Panc1 (cell line): ENCODE measurements at regions not wholly inside any gene's neighbourhood (a gene's known extent, or its start where the extent isn't known, plus 50 kb on each side); places are given as distances from the start of the nearest gene placed in this dataset.

ENCODE experiments used
- ATAC-seq: fragments of 200-7000 bp; cut with Tn5 transposase; 2 replicates; pipeline ENCODE4 v1.9.1; 2020; ENCODE audit warnings: mild to moderate bottlenecking, moderate library complexity
- BruUV-seq: library from RNA; stranded (reverse); fragments of 400-500 nt; replicated peaks from 2 replicates; lab custom pipeline; 2021; lab: Mats Ljungman, UMichigan
- CTCF ChIA-PET: fragments of 300-600 bp; sonication (Branson Sonifier 250); formaldehyde crosslinking; loops from one replicate; lab custom pipeline; 2022; ENCODE audit warnings: antibody characterized with exemption; lab: Charles Lee
- POLR2A ChIA-PET: fragments of 300-600 bp; sonication (Branson Sonifier 250); formaldehyde crosslinking; loops from one replicate; lab custom pipeline; 2022; ENCODE audit warnings: antibody characterized with exemption; lab: Charles Lee
- DNase-seq: peaks from one replicate; pipeline ENCODE4 v3.0.0-alpha.2; 2010; ENCODE audit warnings: low read depth, low spot score
- H3K27ac ChIP-seq: 2 replicates; pipeline ENCODE4 v1.5.1; 2011; ENCODE audit warnings: mild to moderate bottlenecking, low read length, inconsistent platforms
- H3K27me3 ChIP-seq: fragments of 200-500 bp; sonication (Bioruptor generic); 2 replicates; pipeline ENCODE4 v1.6.0; 2014; ENCODE audit warnings: low read length, inconsistent platforms; ENCODE audit not compliant: control insufficient read depth, insufficient read depth
- H3K36me3 ChIP-seq: fragments of 200-500 bp; sonication (Bioruptor generic); 2 replicates; pipeline ENCODE4 v1.5.1; 2014; ENCODE audit warnings: inconsistent platforms, mild to moderate bottlenecking, low read length, moderate library complexity; ENCODE audit not compliant: control insufficient read depth, insufficient read depth
- H3K4me1 ChIP-seq: 2 replicates; pipeline ENCODE4 v1.5.1; 2011; ENCODE audit warnings: inconsistent platforms, mild to moderate bottlenecking, low read length, moderate library complexity; ENCODE audit not compliant: control insufficient read depth, insufficient read depth
- H3K4me3 ChIP-seq, 2 experiments: 2 replicates each; pipeline ENCODE4 v1.5.1; 2011 to 2012; ENCODE audit warnings: low read depth in 2 of 2, low read length in 2 of 2, mild to moderate bottlenecking in 2 of 2, inconsistent platforms in 1 of 2, moderate library complexity in 1 of 2
- H3K9me3 ChIP-seq: fragments of 200-500 bp; sonication (Bioruptor generic); 2 replicates; pipeline ENCODE4 v1.5.1; 2014; ENCODE audit warnings: low read depth, mild to moderate bottlenecking, inconsistent platforms, low read length, moderate library complexity; ENCODE audit not compliant: control insufficient read depth, insufficient read depth
- POLR2AphosphoS5 ChIP-seq: IDR thresholded peaks from 2 replicates; pipeline ENCODE4 v1.6.1; 2012; ENCODE audit warnings: mild to moderate bottlenecking, low read depth, low read length, moderate library complexity
- SIN3A ChIP-seq: IDR thresholded peaks from 2 replicates; pipeline ENCODE4 v1.6.1; 2012; ENCODE audit warnings: low read depth, mild to moderate bottlenecking, low read length, moderate library complexity, borderline replicate concordance; ENCODE audit not compliant: insufficient read depth
- TCF7L2 ChIP-seq: IDR thresholded peaks from 2 replicates; pipeline ENCODE4 v1.6.1; 2011; ENCODE audit warnings: mild to moderate bottlenecking, low read depth, low read length, inconsistent platforms
- in situ Hi-C: cut with HindIII; loops from 2 replicates; pipeline ENCODE4 v1.10.0; 2016; ENCODE audit warnings: low sequenced_read_pairs, low pct_unique_long_range_greater_than_20kb
- intact Hi-C: fragments of 100-400 bp; cut with micrococcal nuclease; formaldehyde crosslinking; loops from one replicate; pipeline ENCODE4 v1.10.0; 2022; ENCODE audit not compliant: unreplicated experiment
- TF ChIP-seq, protein P1 (sequence below): fragments of 450-650 bp; IDR thresholded peaks from 2 replicates; pipeline ENCODE4 v1.5.1; 2017; ENCODE audit warnings: mild to moderate bottlenecking
- TF ChIP-seq, protein P2 (sequence below), 2 experiments: IDR thresholded peaks; 2 replicates each; pipeline ENCODE4 v1.6.1; 2011 to 2012; ENCODE audit warnings: low read depth in 2 of 2, control low read depth in 1 of 2, low read length in 1 of 2, mild to moderate bottlenecking in 1 of 2, moderate library complexity in 1 of 2; ENCODE audit not compliant: insufficient read depth in 1 of 2

GRCh38 chr2:40550085-40550484, 98.2 kb upstream of the SLC8A1 start:
- BruUV-seq, result no TSS peak
- ChIA-PET POLR2A (interaction anchor here (0.6 kb wide), 1 partner anchor 11 kb away, joined by 3 read pairs; no protein-coding TSS in a partner anchor), CTCF (no interaction called here)
- DNase-seq (no peak), ATAC-seq (no peak)
- Histone ChIP-seq H3K9me3 (no peaks in the 10 kb centered on the region), H3K4me1 (no peaks in the 10 kb centered on the region), H3K4me3 (no peak overlapping the region), H3K27ac (no peak overlapping the region), H3K27me3 (no peaks in the 10 kb centered on the region; the same call in 1 of the 2 replicates), H3K36me3 (no peaks in the 10 kb centered on the region)
- TF ChIP-seq, protein P1, sequence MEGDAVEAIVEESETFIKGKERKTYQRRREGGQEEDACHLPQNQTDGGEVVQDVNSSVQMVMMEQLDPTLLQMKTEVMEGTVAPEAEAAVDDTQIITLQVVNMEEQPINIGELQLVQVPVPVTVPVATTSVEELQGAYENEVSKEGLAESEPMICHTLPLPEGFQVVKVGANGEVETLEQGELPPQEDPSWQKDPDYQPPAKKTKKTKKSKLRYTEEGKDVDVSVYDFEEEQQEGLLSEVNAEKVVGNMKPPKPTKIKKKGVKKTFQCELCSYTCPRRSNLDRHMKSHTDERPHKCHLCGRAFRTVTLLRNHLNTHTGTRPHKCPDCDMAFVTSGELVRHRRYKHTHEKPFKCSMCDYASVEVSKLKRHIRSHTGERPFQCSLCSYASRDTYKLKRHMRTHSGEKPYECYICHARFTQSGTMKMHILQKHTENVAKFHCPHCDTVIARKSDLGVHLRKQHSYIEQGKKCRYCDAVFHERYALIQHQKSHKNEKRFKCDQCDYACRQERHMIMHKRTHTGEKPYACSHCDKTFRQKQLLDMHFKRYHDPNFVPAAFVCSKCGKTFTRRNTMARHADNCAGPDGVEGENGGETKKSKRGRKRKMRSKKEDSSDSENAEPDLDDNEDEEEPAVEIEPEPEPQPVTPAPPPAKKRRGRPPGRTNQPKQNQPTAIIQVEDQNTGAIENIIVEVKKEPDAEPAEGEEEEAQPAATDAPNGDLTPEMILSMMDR, result no peak
- TF ChIP-seq, protein P2, sequence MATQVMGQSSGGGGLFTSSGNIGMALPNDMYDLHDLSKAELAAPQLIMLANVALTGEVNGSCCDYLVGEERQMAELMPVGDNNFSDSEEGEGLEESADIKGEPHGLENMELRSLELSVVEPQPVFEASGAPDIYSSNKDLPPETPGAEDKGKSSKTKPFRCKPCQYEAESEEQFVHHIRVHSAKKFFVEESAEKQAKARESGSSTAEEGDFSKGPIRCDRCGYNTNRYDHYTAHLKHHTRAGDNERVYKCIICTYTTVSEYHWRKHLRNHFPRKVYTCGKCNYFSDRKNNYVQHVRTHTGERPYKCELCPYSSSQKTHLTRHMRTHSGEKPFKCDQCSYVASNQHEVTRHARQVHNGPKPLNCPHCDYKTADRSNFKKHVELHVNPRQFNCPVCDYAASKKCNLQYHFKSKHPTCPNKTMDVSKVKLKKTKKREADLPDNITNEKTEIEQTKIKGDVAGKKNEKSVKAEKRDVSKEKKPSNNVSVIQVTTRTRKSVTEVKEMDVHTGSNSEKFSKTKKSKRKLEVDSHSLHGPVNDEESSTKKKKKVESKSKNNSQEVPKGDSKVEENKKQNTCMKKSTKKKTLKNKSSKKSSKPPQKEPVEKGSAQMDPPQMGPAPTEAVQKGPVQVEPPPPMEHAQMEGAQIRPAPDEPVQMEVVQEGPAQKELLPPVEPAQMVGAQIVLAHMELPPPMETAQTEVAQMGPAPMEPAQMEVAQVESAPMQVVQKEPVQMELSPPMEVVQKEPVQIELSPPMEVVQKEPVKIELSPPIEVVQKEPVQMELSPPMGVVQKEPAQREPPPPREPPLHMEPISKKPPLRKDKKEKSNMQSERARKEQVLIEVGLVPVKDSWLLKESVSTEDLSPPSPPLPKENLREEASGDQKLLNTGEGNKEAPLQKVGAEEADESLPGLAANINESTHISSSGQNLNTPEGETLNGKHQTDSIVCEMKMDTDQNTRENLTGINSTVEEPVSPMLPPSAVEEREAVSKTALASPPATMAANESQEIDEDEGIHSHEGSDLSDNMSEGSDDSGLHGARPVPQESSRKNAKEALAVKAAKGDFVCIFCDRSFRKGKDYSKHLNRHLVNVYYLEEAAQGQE (IDR thresholded peaks at IDR 0.05; ENCODE audit: insufficient read depth in 1 of 2, low read depth in 2 of 2, low read length in 1 of 2), result no peak
- no peak for TF ChIP-seq POLR2AphosphoS5
- TF ChIP-seq SIN3A, result no peak
- no peak for TF ChIP-seq TCF7L2
- in situ Hi-C loops, result no loop called here
- intact Hi-C loops, result loop anchor here (5.0 kb wide), 1 partner anchor 638 kb away; no protein-coding TSS in a partner anchor

- H3K4me1 ChIP-seq, result no peaks in the 10 kb centered on the region
- ATAC-seq (no peak), DNase-seq (no peak)
- intact Hi-C loops (loop anchor here (5.0 kb wide), 1 partner anchor 639 kb away; no protein-coding TSS in a partner anchor), in situ Hi-C loops (no loop called here)
- TF ChIP-seq POLR2AphosphoS5 (no peak), SIN3A (no peak), TCF7L2 (no peak)
- TF ChIP-seq, protein P2 (IDR thresholded peaks at IDR 0.05; ENCODE audit: insufficient read depth in 1 of 2, low read depth in 2 of 2, low read length in 1 of 2), result no peak
- TF ChIP-seq, protein P1, result no peak
- POLR2A ChIA-PET, result no interaction called here
- H3K27ac ChIP-seq, result no peak overlapping the region
- no peaks in the 10 kb centered on the region; the same call in 1 of the 2 replicates for H3K27me3 ChIP-seq
- no peak overlapping the region for H3K4me3 ChIP-seq
- CTCF ChIA-PET, result no interaction called here
- no peaks in the 10 kb centered on the region for H3K9me3 ChIP-seq
- no TSS peak for BruUV-seq
- no peaks in the 10 kb centered on the region for H3K36me3 ChIP-seq
These were observed 99.2 kb upstream of the SLC8A1 start for GRCh38 chr2:40551081-40551480.
